Central memory CD4-positive, alpha-beta T cell (primary cell): ENCODE measurements at regions not wholly inside any gene's neighbourhood (a gene's known extent, or its start where the extent isn't known, plus 50 kb on each side); places are given as distances from the start of the nearest gene placed in this dataset.

Source experiments
- DNase-seq: peaks from one replicate; pipeline ENCODE4 v3.0.0; 2022

- DNase-seq = no peak
Measured at GRCh38 chr21:22444990-22445389, 1446.8 kb downstream of the NCAM2 start.

GRCh38 chr21:22450507-22450906 lies 1452.3 kb downstream of the NCAM2 start:
- DNase-seq = no peak

GRCh38 chr21:22456241-22456640 lies 1458.0 kb downstream of the NCAM2 start:
- no peak for DNase-seq

- no peak for DNase-seq
Measured at GRCh38 chr21:22468893-22469292, 1470.7 kb downstream of the NCAM2 start.

- DNase-seq = no peak
Measured at GRCh38 chr21:22474403-22474802, 1476.2 kb downstream of the NCAM2 start.

- no peak for DNase-seq
Measured at GRCh38 chr21:22476214-22476613, 1478.0 kb downstream of the NCAM2 start.

- DNase-seq = no peak
Measured at GRCh38 chr21:22476726-22477646, 1478.8 kb downstream of the NCAM2 start.

- DNase-seq = no peak
Measured at GRCh38 chr21:22490049-22490448, 1491.8 kb downstream of the NCAM2 start.

GRCh38 chr21:22516230-22516629 lies 1518.0 kb downstream of the NCAM2 start:
- no peak for DNase-seq

- no peak for DNase-seq
Measured at GRCh38 chr21:22535630-22536029, 1537.4 kb downstream of the NCAM2 start.

GRCh38 chr21:22536509-22536908 lies 1538.3 kb downstream of the NCAM2 start:
- no peak for DNase-seq

- no peak for DNase-seq
Measured at GRCh38 chr21:22544747-22545146, 1546.5 kb downstream of the NCAM2 start.

- DNase-seq = no peak
Measured at GRCh38 chr21:22552390-22552789, 1554.2 kb downstream of the NCAM2 start.

GRCh38 chr21:22554690-22555316 lies 1556.6 kb downstream of the NCAM2 start:
- DNase-seq = no peak

GRCh38 chr21:22556829-22557228 lies 1558.6 kb downstream of the NCAM2 start:
- no peak for DNase-seq

GRCh38 chr21:22561946-22562345 lies 1563.7 kb downstream of the NCAM2 start:
- no peak for DNase-seq

- DNase-seq = no peak
Measured at GRCh38 chr21:22573834-22574233, 1575.6 kb downstream of the NCAM2 start.

- no peak for DNase-seq
Measured at GRCh38 chr21:22575165-22575584, 1577.0 kb downstream of the NCAM2 start.

- DNase-seq = no peak
Measured at GRCh38 chr21:22579741-22580140, 1581.5 kb downstream of the NCAM2 start.

GRCh38 chr21:22582026-22582425 lies 1583.8 kb downstream of the NCAM2 start:
- DNase-seq = no peak

GRCh38 chr21:22584308-22584707 lies 1586.1 kb downstream of the NCAM2 start:
- no peak for DNase-seq

GRCh38 chr21:22585558-22585957 lies 1587.3 kb downstream of the NCAM2 start:
- no peak for DNase-seq

GRCh38 chr21:22597660-22598255 lies 1599.5 kb downstream of the NCAM2 start:
- no peak for DNase-seq

GRCh38 chr21:22609802-22610201 lies 1611.6 kb downstream of the NCAM2 start:
- DNase-seq = no peak
